ENCODE measurements at regions not wholly inside any gene's neighbourhood (a gene's known extent, or its start where the extent isn't known, plus 50 kb on each side); places are given as distances from the start of the nearest gene placed in this dataset.
A peak's percentile ranks its signal among the peaks of the same experiment; 100 is the strongest.
"Not testable (repeated sequence)": the region's sequence is repeated elsewhere in the genome, so short reads cannot be mapped to it uniquely, and the experiment has no call there.

DNA sequence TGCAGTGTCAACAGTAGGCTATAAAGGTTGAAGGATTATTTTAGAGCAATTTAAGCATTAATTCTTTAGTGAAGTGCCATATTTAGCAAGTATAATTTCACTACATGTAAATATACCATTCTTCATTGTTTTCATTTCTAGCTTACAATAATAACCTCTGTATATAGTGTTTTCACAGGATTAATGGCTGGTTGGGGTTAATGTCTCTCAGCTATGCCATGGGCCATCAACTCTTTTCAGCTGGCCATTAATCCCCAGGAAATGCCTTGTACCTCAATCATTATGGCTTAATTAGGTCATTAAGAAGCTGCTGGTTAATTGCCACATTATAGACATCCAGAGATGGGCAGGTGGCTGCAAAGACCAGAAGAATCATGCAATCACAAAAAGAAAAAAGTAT lies 715.1 kb downstream of the MAT2B start:
- peak in 1 of 2 experiments; percentile 10 for DNase-seq

DNA sequence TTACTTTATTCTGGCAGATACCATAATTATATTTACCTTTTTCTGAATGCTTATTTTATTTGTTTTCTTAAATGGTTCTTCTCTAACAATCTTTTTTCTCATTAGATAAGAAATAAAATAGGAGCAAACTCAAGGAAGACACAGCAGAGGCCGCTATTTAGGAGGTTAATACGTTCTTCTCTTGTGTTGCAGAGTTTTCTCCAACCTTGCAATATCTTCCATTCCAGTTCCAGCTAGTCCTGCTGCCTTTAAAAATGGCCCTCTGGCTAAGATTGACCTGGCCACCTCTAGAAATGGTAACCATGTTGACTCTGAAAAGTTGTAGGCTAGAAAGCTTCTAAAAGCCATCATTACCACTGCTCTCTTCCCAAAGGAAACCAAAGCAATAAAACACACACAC lies 718.8 kb downstream of the MAT2B start:
- DNase-seq = no peak

DNA sequence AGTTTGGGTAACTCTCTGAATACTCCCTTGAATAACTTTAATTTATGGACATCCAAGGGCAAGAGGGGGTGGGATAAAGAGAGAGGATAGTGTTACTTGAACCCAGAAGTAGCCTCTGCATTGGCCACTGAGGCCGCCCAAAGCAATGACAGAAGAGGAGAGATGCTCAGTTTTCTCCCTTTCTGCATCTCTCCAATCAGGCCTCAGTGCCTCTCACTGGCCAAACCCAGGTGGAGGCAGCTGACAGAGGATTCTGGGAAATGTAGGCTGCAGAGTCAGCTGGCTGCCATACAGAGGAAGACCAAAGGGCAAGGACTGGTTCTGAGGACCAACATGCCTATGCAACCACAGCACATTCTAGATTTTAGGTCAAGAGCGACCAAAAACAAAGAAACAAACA lies 719.4 kb downstream of the MAT2B start:
- no peak for DNase-seq

DNA sequence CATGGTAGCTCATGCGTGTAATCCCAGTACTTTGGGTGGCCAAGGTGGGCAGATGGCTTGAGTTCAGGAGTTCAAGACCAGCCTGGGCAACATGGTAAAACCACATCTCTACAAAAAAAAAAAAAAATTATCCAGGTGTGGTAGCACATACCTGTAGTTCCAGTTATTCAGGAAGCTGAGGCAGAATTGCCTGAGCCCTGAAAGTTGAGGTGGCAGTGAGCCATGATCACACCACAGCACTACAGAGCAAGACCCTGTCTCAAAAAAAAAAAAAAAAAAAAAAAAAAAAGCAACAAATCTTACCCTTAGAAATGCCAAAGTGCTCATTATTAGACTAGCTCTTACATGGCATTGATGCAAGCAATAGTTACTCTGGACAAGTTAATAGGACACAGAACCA lies 724.9 kb downstream of the MAT2B start:
- DNase-seq = no peak

DNA sequence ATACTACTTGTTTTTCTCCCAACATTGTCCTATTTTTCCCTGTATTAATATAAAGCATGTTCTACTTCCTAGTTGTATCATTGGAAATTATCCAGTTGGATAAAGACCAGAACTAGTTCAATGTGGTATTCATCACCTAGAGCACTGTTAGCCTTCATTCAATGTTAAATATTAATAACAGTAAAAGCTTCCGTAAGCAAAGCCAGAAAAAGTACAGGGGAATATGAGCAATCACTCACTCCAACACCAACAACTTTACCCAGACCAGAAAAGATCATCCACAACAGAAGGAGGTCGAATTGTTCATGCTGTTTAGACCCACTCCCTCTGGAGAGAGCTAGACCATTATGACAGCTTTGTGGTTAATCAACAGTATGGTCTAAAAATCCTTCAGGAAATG lies 728.4 kb downstream of the MAT2B start:
- no peak for DNase-seq

DNA sequence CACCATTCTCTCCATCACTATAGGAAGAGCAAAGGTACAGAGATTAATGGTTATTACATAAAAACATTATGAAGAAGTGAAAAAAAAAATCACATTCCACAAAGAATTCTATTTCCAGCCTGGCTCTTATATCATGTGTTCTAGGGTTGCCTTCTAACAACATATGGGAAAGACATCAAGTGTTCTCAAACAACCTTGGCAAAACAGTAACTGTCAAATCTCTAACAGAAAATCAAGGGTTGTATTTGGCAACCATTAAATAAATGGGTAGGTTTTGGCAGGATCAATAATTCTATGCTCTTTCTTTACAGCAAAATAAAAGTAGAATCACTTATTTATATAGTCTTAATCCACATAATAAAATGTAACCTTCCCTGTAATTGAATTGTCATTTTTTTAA lies 728.9 kb downstream of the MAT2B start:
- no peak for DNase-seq

DNA sequence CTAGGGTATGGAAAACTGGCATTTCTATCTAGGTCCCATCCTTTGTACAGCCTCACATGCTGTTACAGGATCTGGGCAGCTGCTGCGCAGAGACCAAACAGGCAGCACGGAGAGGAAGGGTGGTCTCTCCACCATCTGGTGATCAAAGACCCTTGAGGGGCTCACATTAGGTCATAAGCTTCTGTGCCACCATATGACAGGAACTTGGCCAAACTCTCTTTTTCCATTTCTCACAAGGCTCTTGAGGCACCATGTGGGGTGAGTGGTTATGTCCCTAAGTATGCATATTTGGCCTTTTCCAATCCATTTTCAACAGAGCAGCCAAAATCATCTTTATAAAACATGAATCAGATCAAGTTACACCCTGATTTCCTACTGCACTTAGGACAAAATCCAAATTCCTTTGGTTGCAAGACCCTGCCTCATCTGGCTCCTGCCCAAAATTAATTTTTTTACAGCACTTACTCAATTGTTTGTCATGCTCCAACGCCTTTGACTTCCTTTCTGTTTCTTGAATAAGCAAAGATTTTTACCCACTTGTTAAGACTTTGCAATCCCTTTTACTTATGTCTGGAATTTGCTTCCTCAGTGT lies 730.0 kb downstream of the MAT2B start:
- DNase-seq = no peak

DNA sequence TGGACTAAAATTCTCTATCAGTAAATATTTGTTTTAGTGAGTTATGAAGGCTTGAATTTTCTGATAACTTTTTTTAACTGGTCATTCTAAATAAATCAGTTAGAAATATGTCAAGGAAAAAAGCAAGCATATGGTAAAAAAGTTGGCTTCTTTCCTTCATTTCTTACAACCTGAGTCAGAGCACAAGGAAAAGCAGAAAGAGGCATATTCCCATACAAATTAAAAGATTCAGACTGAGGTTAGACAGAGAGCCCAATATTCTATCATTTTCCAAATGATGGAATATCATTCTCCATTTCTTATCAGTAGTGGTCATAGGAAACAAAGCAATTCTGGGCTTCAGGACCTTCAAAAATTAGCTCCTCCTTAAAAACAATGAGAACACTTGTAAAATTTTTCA lies 732.1 kb downstream of the MAT2B start:
- DNase-seq = no peak

DNA sequence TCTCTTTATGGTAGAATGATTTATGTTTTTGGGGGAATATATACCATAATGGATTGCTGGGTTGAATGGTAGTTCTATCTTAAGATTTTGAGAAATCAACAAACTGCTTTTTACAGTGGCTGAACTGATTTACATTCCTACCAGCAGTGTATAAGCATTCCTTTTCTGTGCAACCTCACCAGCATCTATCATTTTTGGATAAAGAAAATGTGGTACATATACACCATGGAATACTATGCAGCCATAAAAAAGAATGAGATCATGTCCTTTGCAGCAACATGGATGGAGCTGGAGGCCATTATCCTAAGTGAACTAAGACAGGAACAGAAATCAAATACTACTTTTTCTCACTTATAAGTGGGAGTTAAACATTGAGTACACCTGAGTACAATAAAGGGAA lies 746.4 kb downstream of the MAT2B start:
- DNase-seq = not testable (repeated sequence)

DNA sequence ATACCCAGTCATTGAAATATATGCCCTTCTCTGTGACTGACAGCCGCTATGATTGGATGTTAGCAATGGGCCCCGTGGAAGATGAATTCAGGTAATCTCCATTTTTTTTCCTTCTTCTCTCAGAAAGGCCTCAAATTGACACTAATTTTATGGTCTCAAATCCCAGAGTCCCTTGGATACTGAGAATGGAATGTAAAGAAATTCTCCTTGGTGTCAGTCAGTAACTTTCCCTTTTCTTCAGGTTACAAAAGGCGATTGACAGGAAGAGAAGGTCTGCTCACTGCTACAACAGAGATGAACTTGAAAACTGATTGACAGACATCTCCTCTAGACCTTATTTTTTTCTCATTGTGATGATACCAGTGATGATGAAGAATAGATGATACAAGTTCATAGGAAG lies 748.3 kb downstream of the MAT2B start:
- DNase-seq = no peak

DNA sequence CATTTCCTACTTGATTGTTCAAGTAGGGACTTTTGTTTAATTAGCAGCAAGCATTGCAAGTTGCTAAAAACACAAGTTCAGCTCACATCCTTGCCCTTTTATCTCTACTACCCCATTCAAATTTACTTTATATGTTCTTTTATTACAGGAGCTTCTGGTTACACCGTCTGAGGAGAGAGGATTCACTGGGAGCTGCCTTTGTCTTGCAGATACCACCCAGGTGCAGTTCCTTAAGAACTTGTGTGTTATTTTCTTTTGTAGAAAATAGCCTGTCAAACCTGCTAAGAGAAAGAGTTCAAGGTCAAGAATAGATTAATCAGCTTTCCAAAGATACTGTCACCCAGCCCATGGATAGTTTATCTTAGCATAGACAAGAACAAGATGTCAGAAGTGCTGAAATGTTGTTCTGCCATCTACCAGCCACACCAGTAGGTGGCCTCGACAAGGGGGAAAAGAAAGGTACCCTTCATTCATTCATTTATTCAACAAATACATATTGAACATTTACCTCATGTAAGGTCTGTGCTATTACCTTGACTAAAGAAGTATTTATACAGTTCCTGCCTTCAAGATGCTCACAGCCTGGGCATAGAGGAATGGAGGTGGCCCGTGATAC lies 750.3 kb downstream of the MAT2B start:
- no peak for DNase-seq

DNA sequence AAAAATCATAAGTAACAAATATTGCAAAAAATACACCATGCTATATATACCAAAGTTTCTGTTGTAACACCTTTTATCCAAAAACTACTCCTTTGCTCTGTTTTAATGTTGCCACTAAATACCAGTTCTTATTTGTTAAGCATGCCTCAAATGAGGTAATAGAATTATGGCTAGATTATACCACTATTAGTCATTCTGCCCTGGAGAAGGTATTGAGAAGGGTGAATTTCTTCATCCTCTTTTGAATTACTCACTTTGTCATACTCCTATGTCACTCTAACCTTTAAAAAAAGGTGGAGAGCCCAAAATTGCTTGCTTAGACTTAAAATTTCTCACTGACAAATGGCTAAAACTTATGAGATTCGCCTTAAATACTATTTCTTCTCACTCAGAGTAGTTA lies 750.9 kb downstream of the MAT2B start:
- no peak for DNase-seq

DNA sequence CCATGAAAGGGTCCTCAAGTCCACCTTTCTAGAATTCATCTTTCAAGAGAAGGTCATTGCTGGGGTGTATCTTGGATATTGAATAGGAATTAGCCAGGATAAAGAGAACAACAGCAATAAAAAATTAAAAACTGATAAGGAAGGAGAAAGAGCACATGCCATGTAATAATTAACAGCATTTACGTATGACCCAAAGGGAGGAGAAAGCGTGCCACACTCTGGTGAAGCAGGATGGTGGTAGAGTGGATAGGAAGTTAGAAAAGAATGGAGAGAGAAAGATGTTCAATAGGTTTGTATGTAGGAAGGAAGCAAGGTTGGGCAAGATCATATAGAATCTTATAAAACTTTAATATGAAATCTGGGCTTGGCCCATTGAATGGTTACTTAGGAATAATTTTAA lies 751.5 kb downstream of the MAT2B start:
- no peak for DNase-seq

DNA sequence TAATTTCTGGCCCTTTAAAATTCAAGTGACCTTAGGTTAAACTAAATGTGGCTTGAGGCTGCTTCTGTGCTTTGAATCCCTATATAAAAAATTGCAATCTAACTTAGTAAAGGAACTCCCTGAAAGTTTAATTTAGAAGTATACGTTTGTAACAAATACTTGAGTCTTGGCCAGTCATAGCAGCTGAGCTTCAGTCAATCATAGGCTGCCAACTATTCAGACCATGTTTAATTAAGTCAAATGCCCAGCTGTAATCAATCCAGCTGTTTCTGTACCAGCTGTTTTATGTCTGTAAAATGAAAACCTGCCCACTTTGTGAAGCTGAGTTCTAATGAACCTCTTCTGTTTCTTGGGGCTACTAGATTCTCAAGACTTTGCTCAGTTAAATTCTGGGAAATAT lies 760.1 kb downstream of the MAT2B start:
- DNase-seq = no peak

DNA sequence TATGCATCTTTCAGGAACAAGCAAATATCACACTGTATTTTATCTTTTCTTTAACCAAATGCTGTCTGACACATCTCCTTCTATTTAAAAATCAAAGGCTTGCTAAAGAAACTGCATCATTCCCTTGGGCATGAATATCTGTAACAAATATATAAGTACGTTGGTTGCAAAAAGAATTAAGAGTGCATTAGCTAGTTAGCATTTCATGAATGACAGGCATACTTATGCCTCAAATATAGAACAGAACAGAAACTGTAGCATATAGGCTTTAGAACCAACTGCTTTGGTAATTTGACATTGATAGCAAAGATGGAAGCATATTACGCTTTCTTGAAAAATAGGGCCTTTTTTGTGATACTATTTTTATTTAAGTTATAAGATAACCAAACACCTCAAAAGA lies 761.2 kb downstream of the MAT2B start:
- DNase-seq = no peak

DNA sequence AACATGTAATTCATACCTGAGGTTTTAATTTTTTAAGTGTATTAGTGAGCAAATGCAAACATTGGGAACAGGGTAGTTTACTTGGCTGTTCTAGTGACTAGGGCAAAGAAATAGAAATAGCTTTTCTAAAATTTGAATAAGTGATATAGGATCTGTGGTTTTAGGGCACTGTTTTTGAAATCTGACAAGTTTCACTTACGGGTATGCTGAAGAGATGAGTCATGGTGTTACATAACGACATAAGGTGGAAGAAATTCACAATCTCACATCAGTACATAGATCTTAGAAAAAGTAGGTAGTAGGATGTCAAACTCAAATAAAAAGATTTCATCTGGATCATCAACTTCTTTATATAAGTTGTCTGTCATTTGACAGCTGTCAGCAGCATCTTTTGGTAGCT lies 772.3 kb downstream of the MAT2B start:
- no peak for DNase-seq

DNA sequence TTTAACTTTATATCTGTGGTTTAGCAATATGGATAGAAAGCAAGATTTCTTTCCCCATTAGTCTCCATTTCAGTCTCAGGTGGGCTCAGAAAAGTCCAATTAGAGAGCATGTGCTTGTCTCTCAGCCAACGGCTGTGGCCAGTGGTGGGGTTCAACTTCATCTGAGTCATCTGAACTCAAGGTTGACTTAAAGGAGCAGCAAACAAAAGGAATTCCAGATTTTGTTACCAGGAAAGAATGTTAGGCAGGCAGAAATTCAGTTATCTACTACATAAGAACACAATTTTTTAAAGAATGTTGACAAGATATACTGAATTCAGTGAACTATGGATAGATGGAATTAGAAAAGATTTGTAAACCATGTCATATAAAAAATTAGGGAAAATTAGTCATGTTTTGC lies 784.1 kb downstream of the MAT2B start:
- DNase-seq = no peak

DNA sequence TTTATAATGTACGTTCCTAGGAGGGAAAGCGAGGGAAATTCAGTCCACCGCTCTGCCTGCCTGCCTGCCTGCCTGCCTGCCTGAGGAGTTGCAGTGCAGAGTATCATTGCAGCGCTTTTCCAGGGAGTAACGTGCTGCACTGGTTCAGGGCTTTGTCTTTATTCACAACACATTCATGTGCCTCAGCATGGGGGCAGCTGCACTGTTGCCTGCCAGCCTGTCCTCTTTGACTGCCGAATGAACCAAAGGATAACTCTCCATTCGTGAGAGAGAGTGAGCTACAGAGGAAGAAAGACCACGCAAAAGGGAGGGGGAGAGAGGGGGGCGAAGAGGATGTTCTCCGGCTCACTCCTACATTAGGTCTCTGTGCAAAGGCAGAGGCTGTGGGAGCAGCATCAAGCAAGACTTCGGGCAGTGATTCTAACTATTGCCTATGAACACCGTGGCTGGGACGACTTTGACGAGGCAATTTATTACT lies 791.2 kb downstream of the MAT2B start:
- no peak for DNase-seq

DNA sequence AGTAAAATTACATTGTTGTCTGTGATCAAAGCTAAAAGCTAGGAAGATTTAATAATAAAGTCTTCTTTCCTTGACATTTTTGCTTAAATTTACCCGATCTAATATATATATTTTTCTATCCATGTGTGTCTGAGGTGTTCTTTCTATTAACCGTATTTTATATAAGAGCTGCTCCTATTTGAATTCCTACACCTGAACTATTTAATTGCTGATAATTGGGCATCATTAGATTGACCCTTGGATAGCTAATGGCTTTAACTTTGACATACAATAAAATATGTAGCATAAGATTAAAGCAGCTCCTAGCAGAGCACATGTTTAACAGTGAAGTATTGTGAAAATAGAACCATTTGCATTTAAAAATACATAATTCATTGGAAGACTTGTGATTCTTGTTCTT lies 792.7 kb downstream of the MAT2B start:
- DNase-seq = no peak

DNA sequence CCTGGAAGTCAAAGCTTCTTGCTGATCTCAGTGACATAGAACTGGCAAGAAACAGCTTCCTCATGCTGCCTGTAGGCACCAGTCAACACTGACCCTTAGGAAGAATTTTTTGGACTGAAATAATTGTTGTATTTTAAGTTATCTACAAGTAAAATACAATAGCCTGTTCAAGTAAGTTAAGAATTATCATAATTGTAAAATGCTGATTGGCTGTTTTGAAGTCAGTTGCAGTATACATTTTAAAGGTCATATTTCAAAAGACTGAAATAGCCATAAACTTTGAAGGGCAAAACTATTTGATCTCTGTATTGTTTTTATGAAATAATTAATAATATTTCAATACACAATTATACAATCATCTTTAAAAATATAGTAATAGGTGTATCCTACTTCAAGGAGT lies 794.9 kb downstream of the MAT2B start:
- no peak for DNase-seq

DNA sequence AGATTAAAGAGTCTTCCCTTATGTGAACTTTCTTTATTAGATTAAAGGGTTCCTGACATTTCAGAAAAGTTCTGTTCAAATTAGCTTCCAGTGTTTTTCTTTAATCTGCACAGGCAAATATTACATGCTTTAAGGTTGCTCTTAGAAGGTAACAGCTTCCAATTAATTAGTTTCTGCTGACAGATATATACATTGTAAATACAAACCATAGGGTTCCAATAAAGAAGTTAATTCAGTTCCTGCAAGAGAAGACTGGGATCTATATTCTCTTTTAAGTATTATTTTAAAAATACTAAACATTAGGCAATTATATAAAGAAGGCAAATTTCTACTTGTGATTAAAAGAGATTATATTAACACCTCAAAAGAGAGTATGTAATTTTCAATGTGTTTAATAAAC lies 795.7 kb downstream of the MAT2B start:
- DNase-seq = no peak

DNA sequence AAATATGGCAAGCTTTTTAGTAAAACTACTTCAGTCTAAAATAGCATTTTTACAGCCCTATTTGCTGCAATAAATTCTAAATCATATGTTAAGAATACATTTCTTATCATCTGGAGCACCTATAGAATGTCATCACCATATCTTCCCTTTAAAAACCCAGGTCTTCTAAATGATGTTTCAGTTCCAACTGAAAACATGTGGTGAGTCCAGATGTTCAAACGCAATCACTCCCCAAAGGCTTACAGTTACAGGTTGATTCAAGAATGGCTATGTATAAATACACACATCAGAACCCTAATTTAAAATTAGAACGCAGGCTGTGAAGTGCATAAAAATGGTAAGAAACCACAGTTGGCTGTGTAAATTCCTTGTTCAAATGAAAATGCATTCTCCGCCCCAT lies 796.3 kb downstream of the MAT2B start:
- no peak for DNase-seq

DNA sequence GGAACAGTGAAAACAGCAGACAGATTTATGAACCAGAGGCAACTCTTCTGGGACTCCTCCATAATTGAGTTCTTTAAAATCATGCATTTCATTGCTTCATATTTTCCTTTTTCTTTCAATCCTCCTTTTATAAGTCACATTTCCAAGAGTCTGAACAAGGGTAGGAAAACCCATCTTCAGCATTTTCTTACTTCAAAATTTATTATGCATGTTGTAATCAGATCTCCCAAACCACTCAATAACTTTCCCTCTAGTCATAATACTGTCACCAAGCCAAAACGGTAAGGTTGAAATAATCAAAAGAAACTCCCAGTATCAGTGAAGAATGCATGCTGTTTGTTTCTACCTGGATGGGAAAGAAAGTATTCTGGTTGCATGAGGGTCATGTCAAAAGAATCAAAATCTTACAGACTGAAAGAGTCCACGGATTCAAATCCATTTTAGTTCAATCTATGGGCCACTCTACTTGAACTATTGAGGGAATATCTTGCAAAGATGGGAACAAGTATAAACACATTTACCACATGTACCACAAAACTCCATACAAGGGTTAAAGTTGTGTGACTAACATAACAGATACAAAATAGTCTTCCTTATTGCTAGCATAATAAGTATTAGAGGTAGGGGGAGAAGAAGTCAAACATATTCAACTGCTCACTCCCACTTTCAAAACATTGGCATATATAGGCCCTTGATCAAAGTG lies 797.3 kb downstream of the MAT2B start:
- DNase-seq = no peak

DNA sequence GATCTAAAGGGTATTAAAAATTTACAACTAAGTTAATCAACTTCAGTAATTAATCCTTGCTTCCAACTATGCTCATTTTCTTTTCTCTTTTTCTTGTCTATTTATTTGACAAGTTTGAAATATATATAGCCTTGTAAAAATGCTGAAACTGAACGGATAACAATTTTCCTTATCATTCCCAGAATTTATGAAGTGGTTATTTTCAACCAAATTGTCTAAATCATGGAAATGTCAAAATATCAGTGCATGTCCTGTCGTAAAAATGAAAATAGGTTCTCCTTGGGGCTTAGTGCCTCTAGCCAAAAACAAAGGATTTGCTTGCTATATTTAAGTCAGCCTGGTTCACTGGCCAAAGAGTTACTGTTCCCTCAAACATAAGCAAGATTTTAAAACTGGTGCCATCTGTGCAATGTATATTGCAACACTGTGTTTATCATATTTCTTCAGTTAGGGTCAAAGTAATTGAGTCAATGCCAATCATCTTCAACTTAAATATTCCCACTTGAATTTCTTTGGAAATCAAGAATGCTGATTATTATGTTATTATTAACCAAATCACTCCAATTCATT lies 798.3 kb downstream of the MAT2B start:
- no peak for DNase-seq

All from NCI-H2081 (cell line).